ENCODE measurements at regions not wholly inside any gene's neighbourhood (a gene's known extent, or its start where the extent isn't known, plus 50 kb on each side); places are given as distances from the start of the nearest gene placed in this dataset.

- FAIRE-seq = no peak
- TF ChIP-seq, protein P1, sequence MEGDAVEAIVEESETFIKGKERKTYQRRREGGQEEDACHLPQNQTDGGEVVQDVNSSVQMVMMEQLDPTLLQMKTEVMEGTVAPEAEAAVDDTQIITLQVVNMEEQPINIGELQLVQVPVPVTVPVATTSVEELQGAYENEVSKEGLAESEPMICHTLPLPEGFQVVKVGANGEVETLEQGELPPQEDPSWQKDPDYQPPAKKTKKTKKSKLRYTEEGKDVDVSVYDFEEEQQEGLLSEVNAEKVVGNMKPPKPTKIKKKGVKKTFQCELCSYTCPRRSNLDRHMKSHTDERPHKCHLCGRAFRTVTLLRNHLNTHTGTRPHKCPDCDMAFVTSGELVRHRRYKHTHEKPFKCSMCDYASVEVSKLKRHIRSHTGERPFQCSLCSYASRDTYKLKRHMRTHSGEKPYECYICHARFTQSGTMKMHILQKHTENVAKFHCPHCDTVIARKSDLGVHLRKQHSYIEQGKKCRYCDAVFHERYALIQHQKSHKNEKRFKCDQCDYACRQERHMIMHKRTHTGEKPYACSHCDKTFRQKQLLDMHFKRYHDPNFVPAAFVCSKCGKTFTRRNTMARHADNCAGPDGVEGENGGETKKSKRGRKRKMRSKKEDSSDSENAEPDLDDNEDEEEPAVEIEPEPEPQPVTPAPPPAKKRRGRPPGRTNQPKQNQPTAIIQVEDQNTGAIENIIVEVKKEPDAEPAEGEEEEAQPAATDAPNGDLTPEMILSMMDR (IDR thresholded peaks at IDR 0.05; ENCODE audit: insufficient read depth, low read length, severe bottlenecking) = no peak
Measured at GRCh38 chr18:65265761-65266160, 485.1 kb upstream of the CDH7 start.

DNA sequence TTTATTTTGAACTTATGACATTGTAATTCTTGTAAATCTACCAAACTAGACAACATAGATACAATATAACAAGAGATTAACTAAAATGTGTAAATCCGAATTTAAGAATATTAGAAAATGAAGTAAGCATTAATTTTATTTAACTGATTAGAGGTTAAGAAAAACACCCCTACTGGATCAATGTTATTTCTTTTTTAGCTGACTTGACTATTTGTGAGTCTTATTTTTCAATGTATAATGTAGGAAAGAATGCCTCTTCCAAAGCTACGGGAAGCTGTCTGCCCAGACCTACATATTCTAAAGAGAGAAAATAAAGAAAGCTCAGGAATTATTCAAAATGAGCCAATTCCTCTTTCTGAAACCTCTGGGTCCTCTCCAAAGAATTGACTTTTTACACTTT lies 490.8 kb upstream of the CDH7 start:
- no peak for FAIRE-seq
- no peak for DNase-seq (ENCODE audit: low read depth)
- TF ChIP-seq, protein P1 (IDR thresholded peaks at IDR 0.05; ENCODE audit: insufficient read depth, low read length, severe bottlenecking) = no peak
- H3K36me3 ChIP-seq (ENCODE audit: control insufficient read depth, insufficient read depth, low read length) = no peaks in the 10 kb centered on the region
- H3K27me3 ChIP-seq (ENCODE audit: control insufficient read depth, insufficient read depth, low read length) = no peaks in the 10 kb centered on the region
- no peak overlapping the region for H3K4me3 ChIP-seq (ENCODE audit: low read depth, low read length)

More at GRCh38 chr18:65265761-65266160, 485.1 kb upstream of the CDH7 start:
- no peak overlapping the region for H3K4me3 ChIP-seq (ENCODE audit: low read depth, low read length)
- no peaks in the 10 kb centered on the region for H3K27me3 ChIP-seq (ENCODE audit: control insufficient read depth, insufficient read depth, low read length)
- no peak for DNase-seq (ENCODE audit: low read depth)
- no peaks in the 10 kb centered on the region for H3K36me3 ChIP-seq (ENCODE audit: control insufficient read depth, insufficient read depth, low read length)

DNA sequence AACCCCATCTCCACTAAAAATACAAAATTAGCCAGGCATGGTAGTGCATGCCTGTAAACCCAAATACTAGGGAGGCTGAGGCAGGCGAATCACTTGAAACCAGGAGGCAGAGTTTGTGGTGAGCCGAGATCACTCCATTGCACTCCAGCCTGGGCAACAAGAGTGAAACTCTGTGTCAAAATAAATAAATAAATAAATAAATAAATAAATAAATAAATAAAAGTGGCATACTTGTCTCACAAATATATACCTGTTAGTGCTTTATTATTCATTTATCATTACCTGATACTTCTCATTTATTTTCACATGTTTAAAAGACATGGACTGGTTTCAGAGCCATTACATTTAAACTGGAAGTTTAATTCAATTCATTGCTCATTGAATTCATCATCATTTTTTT lies 491.4 kb upstream of the CDH7 start:
- TF ChIP-seq, protein P1 (IDR thresholded peaks at IDR 0.05; ENCODE audit: insufficient read depth, low read length, severe bottlenecking) = no peak
- DNase-seq (ENCODE audit: low read depth) = no peak
- no peak for FAIRE-seq
- Histone ChIP-seq H3K4me3 (ENCODE audit: low read depth, low read length) (no peak overlapping the region), H3K27me3 (ENCODE audit: control insufficient read depth, insufficient read depth, low read length) (no peaks in the 10 kb centered on the region), H3K36me3 (ENCODE audit: control insufficient read depth, insufficient read depth, low read length) (no peaks in the 10 kb centered on the region)

- H3K4me3 ChIP-seq (ENCODE audit: low read depth, low read length) = no peak overlapping the region
- TF ChIP-seq, protein P1 (IDR thresholded peaks at IDR 0.05; ENCODE audit: insufficient read depth, low read length, severe bottlenecking) = no peak
- no peaks in the 10 kb centered on the region for H3K36me3 ChIP-seq (ENCODE audit: control insufficient read depth, insufficient read depth, low read length)
- no peaks in the 10 kb centered on the region for H3K27me3 ChIP-seq (ENCODE audit: control insufficient read depth, insufficient read depth, low read length)
- no peak for DNase-seq (ENCODE audit: low read depth)
- FAIRE-seq = no peak
Measured at GRCh38 chr18:65257149-65257548, 493.7 kb upstream of the CDH7 start.

- no peak overlapping the region for H3K4me3 ChIP-seq (ENCODE audit: low read depth, low read length)
- FAIRE-seq (no peak), DNase-seq (ENCODE audit: low read depth) (no peak)
- TF ChIP-seq, protein P1 (IDR thresholded peaks at IDR 0.05; ENCODE audit: insufficient read depth, low read length, severe bottlenecking) = no peak
- no peaks in the 10 kb centered on the region for H3K36me3 ChIP-seq (ENCODE audit: control insufficient read depth, insufficient read depth, low read length)
- no peaks in the 10 kb centered on the region for H3K27me3 ChIP-seq (ENCODE audit: control insufficient read depth, insufficient read depth, low read length)
Measured at GRCh38 chr18:65255417-65255816, 495.4 kb upstream of the CDH7 start.

DNA sequence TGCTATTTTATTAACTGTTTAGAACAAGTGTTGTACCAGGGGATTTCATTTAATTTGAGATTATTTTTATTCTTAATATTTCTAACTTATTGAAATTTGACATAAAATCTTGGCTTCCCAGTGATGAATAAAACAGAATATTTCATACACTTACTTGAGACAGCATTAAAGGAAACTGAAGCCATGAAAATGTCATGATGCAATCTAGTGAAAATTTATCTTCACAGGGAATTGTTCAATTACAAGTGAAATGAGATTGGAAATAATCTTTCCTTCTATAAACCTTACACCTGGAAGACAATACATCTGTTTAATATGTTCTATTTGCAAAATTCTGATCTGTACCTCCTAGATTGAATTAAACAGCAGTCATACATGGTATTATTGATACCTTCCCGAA lies 511.0 kb upstream of the CDH7 start:
- no peak overlapping the region for H3K4me3 ChIP-seq (ENCODE audit: low read depth, low read length)
- no peaks in the 10 kb centered on the region for H3K36me3 ChIP-seq (ENCODE audit: control insufficient read depth, insufficient read depth, low read length)
- H3K27me3 ChIP-seq (ENCODE audit: control insufficient read depth, insufficient read depth, low read length) = no peaks in the 10 kb centered on the region
- no peak for FAIRE-seq
- TF ChIP-seq, protein P1 (IDR thresholded peaks at IDR 0.05; ENCODE audit: insufficient read depth, low read length, severe bottlenecking) = no peak
- no peak for DNase-seq (ENCODE audit: low read depth)

Data from bronchial epithelial cell (primary cell).